Glutamatergic neuron (in vitro differentiated cells): ENCODE measurements at regions not wholly inside any gene's neighbourhood (a gene's known extent, or its start where the extent isn't known, plus 50 kb on each side); places are given as distances from the start of the nearest gene placed in this dataset.

Experiments used
- DNase-seq: peaks from one replicate; pipeline ENCODE4 v3.0.0; 2022
- H3K27ac Mint-ChIP-seq: one replicate; pipeline ENCODE4 v1.8.0; 2020; ENCODE audit warnings: mild to moderate bottlenecking, mixed read lengths, inconsistent platforms; ENCODE audit not compliant: unreplicated experiment
- H3K27me3 Mint-ChIP-seq: one replicate; pipeline ENCODE4 v1.8.0; 2020; ENCODE audit warnings: mild to moderate bottlenecking, moderate library complexity, mixed read lengths, inconsistent platforms; ENCODE audit not compliant: unreplicated experiment
- H3K36me3 Mint-ChIP-seq: one replicate; pipeline ENCODE4 v1.8.0; 2020; ENCODE audit warnings: mild to moderate bottlenecking, mixed read lengths, inconsistent platforms; ENCODE audit not compliant: unreplicated experiment
- H3K4me1 Mint-ChIP-seq: one replicate; pipeline ENCODE4 v1.8.0; 2020; ENCODE audit warnings: mild to moderate bottlenecking, low read depth, mixed read lengths, inconsistent platforms; ENCODE audit not compliant: unreplicated experiment
- H3K4me3 Mint-ChIP-seq: one replicate; pipeline ENCODE4 v1.8.0; 2020; ENCODE audit warnings: mild to moderate bottlenecking, mixed read lengths, inconsistent platforms; ENCODE audit not compliant: unreplicated experiment
- H3K9me3 Mint-ChIP-seq: one replicate; pipeline ENCODE4 v1.8.0; 2020; ENCODE audit warnings: mild to moderate bottlenecking, moderate library complexity, mixed read lengths, inconsistent platforms; ENCODE audit not compliant: unreplicated experiment
- CTCF ChIP-seq: fragments of 200-600 bp; sonication (generic); IDR thresholded peaks from one replicate; pipeline ENCODE4 v1.5.0; 2021; ENCODE audit not compliant: partially characterized antibody, unreplicated experiment

- TF ChIP-seq CTCF: no peak
- H3K27me3 Mint-ChIP-seq: peaks cover 5% of the 10 kb centered on the region
- peaks cover 4% of the 10 kb centered on the region for H3K9me3 Mint-ChIP-seq
- H3K4me3 Mint-ChIP-seq: no peak overlapping the region
- no peak overlapping the region for H3K27ac Mint-ChIP-seq
- DNase-seq: no peak
- H3K4me1 Mint-ChIP-seq: peaks cover 13% of the 10 kb centered on the region
- H3K36me3 Mint-ChIP-seq: no peaks in the 10 kb centered on the region
Measured at GRCh38 chr12:131458931-131459772, 251.7 kb upstream of the SFSWAP start.

DNA sequence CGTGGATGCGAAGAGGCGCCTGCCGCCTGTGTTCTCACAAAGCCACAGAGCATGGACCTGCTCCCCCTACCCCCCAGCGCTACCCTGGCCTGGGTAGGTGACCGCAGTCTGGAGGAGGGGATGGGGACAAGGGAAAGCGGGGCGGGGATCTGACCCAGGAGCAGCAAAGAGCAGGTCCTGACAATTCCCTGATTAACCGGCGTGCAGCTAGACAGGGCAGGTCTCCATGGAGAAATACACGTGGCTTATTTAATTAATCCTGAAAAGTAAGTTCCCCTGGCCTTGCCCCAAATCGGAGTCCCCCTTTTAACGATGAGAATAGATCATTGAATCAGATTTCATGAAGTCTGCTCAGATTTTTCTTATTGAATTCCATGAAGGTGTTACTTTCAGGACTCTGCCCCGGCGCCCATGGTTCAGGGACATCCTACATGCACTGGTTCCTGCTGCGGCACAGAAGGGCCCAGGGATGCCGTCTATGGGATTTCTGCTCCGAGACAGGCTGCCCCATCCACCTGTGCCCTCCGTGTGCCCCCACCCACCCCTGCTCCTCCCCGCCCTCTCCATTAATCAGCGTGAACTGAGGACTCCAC is 251.0 kb upstream of the SFSWAP start:
- Mint-ChIP-seq H3K27me3 (peaks cover 5% of the 10 kb centered on the region), H3K36me3 (no peaks in the 10 kb centered on the region), H3K4me3 (no peak overlapping the region), H3K9me3 (peaks cover 3% of the 10 kb centered on the region), H3K4me1 (peaks cover 9% of the 10 kb centered on the region), H3K27ac (no peak overlapping the region)
- no peak for DNase-seq
- no peak for TF ChIP-seq CTCF

- no peaks in the 10 kb centered on the region for H3K36me3 Mint-ChIP-seq
- no peak for DNase-seq
- H3K4me3 Mint-ChIP-seq: no peak overlapping the region
- peak overlapping the region; percentile 31 for H3K27ac Mint-ChIP-seq
- peaks cover 5% of the 10 kb centered on the region for H3K27me3 Mint-ChIP-seq
- no peak for TF ChIP-seq CTCF
- H3K9me3 Mint-ChIP-seq: peaks cover 1% of the 10 kb centered on the region
- H3K4me1 Mint-ChIP-seq: peaks cover 6% of the 10 kb centered on the region
Measured at GRCh38 chr12:131460520-131460919, 250.4 kb upstream of the SFSWAP start.

- Mint-ChIP-seq H3K27me3 (peaks cover 3% of the 10 kb centered on the region), H3K36me3 (no peaks in the 10 kb centered on the region)
- DNase-seq: no peak
Measured at GRCh38 chr12:131461096-131461495, 249.8 kb upstream of the SFSWAP start.

More at GRCh38 chr12:131461096-131461495, 249.8 kb upstream of the SFSWAP start:
- H3K4me3 Mint-ChIP-seq: no peak overlapping the region
- no peak overlapping the region for H3K27ac Mint-ChIP-seq
- H3K4me1 Mint-ChIP-seq: peaks cover 6% of the 10 kb centered on the region
- H3K9me3 Mint-ChIP-seq: peaks cover 1% of the 10 kb centered on the region
- TF ChIP-seq CTCF: no peak
